ENCODE measurements at regions not wholly inside any gene's neighbourhood (a gene's known extent, or its start where the extent isn't known, plus 50 kb on each side); places are given as distances from the start of the nearest gene placed in this dataset.

DNA sequence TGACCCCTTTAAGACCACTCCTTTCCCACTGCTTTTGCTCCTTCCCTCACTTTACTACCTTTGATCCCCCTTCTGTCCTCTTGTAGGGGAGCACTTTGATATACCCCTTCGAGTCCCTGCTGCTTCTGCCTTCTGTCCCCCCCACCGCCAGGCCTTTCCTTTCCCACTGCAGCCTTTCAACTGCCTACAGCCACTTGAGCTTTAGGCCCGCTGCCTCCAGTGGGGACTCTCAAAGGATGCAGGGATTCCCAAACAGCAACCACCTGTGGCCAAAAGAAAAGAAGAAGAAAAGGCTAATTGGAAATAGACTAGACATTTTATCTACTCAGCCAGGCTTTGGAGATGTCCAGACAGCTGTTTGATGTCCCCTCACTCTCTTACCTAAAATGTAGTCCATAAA is 77.0 kb upstream of the DTNBP1 start (continued):
- TF ChIP-seq, protein P1, sequence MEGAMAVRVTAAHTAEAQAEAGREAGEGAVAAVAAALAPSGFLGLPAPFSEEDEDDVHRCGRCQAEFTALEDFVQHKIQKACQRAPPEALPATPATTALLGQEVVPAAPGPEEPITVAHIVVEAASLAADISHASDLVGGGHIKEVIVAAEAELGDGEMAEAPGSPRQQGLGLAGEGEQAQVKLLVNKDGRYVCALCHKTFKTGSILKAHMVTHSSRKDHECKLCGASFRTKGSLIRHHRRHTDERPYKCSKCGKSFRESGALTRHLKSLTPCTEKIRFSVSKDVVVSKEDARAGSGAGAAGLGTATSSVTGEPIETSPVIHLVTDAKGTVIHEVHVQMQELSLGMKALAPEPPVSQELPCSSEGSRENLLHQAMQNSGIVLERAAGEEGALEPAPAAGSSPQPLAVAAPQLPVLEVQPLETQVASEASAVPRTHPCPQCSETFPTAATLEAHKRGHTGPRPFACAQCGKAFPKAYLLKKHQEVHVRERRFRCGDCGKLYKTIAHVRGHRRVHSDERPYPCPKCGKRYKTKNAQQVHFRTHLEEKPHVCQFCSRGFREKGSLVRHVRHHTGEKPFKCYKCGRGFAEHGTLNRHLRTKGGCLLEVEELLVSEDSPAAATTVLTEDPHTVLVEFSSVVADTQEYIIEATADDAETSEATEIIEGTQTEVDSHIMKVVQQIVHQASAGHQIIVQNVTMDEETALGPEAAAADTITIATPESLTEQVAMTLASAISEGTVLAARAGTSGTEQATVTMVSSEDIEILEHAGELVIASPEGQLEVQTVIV (IDR thresholded peaks at IDR 0.05; ENCODE audit: borderline replicate concordance, partially characterized antibody): no peak
- TF ChIP-seq BCL11A (IDR thresholded peaks at IDR 0.05; ENCODE audit: low read depth, low read length) (no peak), RCOR1 (conservative IDR thresholded peaks at IDR 0.05; ENCODE audit: low read depth, low read length) (no peak), ZNF217 (IDR thresholded peaks at IDR 0.05) (no peak), RB1 (IDR thresholded peaks at IDR 0.05; ENCODE audit: borderline replicate concordance) (no peak), ZNF24 (IDR thresholded peaks at IDR 0.05) (no peak), NFIC (IDR thresholded peaks at IDR 0.05; ENCODE audit: low read depth, low read length) (no peak), RAD51 (IDR thresholded peaks at IDR 0.05) (no peak), STAT3 (IDR thresholded peaks at IDR 0.05; ENCODE audit: low read depth, low read length) (no peak)
- TF ChIP-seq, protein P2, sequence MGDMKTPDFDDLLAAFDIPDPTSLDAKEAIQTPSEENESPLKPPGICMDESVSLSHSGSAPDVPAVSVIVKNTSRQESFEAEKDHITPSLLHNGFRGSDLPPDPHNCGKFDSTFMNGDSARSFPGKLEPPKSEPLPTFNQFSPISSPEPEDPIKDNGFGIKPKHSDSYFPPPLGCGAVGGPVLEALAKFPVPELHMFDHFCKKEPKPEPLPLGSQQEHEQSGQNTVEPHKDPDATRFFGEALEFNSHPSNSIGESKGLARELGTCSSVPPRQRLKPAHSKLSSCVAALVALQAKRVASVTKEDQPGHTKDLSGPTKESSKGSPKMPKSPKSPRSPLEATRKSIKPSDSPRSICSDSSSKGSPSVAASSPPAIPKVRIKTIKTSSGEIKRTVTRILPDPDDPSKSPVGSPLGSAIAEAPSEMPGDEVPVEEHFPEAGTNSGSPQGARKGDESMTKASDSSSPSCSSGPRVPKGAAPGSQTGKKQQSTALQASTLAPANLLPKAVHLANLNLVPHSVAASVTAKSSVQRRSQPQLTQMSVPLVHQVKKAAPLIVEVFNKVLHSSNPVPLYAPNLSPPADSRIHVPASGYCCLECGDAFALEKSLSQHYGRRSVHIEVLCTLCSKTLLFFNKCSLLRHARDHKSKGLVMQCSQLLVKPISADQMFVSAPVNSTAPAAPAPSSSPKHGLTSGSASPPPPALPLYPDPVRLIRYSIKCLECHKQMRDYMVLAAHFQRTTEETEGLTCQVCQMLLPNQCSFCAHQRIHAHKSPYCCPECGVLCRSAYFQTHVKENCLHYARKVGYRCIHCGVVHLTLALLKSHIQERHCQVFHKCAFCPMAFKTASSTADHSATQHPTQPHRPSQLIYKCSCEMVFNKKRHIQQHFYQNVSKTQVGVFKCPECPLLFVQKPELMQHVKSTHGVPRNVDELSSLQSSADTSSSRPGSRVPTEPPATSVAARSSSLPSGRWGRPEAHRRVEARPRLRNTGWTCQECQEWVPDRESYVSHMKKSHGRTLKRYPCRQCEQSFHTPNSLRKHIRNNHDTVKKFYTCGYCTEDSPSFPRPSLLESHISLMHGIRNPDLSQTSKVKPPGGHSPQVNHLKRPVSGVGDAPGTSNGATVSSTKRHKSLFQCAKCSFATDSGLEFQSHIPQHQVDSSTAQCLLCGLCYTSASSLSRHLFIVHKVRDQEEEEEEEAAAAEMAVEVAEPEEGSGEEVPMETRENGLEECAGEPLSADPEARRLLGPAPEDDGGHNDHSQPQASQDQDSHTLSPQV (IDR thresholded peaks at IDR 0.05): no peak
- TF ChIP-seq, protein P3, sequence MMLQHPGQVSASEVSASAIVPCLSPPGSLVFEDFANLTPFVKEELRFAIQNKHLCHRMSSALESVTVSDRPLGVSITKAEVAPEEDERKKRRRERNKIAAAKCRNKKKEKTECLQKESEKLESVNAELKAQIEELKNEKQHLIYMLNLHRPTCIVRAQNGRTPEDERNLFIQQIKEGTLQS (IDR thresholded peaks at IDR 0.05; ENCODE audit: borderline replicate concordance, extremely low read depth, low read depth, low read length): no peak

Measured in GM12878 (cell line).